HG03442 (cell line): ENCODE measurements at regions not wholly inside any gene's neighbourhood (a gene's known extent, or its start where the extent isn't known, plus 50 kb on each side); places are given as distances from the start of the nearest gene placed in this dataset.

Source experiments
- ATAC-seq: cut with Tn5 transposase; IDR thresholded peaks from one replicate; pipeline ENCODE4 v1.9.1; 2021; ENCODE audit warnings: mild to moderate bottlenecking, moderate library complexity; ENCODE audit not compliant: unreplicated experiment

DNA sequence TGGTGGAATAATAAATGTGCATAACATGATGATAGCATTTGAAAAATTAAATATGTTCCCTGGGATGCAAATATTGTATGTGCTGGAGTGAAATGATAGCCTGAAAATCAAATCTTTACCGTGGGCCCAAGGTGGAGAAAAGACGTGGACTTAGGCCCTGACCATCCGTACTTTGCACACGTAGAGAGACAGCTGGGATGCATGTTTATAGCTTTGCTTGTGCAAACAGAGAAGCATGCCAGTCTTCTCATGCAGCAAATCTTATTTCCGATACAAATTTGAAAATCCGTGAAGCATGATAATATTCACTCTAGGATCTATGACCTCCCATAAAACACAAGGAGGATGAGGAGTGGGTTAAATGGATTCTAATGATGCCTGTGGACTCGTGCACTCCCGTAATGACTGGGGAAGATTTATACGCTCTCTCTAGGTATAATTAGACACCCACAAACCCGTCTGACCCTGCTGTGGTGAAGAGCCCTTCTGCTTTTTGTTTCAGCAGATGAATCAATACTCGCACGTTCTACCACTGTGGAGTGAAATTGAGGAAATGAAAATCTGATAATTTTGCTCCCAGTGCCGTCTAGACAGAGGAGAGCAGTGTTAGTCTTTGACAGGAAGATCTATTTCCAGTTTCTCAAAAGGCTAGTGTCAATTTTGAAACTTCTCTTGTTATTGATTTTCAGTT is 810.3 kb upstream of the SALL3 start:
- ATAC-seq: no peak

DNA sequence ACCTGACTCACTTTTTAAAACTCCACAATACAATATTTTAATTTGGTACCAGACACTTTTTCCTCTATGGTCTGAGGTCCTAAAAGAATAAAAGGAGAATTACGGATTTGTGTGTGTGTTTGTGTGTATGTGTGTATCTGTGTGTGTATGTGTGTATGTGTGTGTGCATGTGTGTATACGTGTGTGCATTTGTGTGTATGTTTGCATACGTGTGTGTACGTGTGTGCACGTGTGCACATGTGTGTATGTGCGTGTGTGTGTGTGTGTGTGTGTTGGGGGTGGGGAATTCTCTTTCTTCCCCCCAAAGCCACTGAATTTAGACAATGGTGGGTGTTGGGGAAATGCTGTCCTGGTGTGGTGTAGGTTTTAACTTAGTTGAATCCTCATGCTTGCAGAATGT is 807.7 kb upstream of the SALL3 start:
- ATAC-seq: no peak

DNA sequence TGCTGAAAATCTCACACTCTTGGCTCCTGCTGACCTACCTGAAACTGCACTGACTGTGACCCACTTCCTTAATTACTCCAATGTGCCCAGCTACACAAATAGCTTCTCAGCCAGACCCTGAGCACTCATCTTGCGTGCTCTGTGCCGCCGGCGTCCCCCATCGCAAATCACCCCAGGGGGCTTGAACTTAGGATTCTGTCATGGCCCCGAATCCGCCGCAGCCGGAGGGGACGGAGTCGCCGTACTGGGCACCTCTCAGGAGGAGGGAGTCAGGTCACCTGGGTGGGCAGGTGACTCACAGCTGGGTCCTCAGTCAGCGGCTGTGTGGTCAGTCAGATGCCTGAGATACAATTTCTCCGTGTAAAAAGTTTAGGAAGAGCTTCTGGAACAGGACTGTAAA is 804.9 kb upstream of the SALL3 start:
- no peak for ATAC-seq

DNA sequence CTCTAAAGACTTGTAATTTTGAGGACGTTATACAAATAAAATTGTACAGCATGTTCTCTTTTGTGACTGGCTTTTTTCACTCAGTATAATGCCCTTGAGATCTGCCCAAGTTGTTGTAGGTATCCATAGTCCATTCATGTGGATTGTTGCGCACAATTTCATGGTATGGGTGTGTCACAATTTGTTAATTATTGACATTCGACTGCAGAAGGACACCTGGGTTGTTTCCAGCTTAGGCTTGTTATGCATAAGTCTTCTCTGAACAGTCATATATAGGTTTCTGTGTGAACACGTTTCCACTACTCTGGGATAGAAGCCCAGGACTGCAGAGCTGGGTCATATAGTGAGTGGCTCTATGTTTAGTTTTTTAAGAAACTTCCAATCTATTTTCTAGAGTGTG is 800.8 kb upstream of the SALL3 start:
- no peak for ATAC-seq

DNA sequence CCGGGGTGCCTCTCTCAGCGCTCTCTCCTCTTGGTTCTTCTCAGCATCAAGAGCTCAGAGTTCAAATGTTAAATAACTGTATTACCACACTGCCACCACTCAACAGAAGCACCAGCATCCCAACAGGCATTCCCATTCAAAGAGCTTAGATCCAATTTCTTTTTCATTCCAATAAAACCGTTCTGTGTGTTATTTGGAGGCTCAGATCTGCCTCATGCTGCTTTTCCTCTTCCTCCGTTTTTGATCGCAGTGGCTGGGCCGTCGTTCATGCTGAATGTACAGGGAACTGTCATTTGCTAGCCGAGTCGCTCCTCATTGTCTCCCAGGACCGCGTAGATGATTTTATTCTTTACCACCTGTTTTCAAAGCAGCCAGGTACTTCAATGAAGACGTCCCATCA is 798.9 kb upstream of the SALL3 start:
- ATAC-seq: no peak

DNA sequence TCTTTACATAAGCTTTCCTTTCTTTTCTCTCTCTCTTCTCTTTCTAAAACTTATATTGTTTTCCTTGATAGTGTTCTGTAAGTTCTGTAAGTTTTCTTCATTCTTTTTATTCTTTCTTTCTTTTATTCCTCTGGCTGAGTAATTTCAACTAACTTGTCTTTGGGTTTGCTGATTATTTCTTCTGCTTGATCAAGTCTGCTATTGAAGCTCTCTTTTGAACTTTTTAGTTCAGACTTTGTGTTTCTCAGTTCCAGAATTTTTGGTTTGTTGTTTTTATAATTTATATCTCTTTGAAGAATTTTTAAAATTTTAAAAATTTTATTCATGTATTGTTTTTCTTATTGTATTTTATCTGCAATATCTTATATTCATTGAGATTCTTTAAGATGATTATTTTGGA is 795.8 kb upstream of the SALL3 start:
- no peak for ATAC-seq

DNA sequence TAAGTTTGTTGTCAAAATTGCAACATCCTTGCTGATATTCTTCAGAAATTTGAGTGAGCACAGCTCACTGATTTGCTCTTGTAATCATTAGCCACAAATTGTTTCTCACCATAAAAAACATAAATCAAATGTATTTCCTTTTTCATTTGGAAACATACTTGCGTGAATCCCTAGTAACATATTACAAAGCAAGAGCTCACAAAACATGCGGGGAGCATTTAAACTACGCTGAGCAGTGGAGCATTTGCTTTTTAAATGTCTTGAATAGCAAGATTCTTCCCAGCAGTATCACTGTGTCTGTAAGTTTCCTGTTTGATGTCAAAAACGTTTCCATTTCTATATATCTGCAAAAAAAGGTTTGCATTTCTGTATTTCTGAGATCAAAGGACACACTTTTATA is 788.3 kb upstream of the SALL3 start:
- no peak for ATAC-seq

DNA sequence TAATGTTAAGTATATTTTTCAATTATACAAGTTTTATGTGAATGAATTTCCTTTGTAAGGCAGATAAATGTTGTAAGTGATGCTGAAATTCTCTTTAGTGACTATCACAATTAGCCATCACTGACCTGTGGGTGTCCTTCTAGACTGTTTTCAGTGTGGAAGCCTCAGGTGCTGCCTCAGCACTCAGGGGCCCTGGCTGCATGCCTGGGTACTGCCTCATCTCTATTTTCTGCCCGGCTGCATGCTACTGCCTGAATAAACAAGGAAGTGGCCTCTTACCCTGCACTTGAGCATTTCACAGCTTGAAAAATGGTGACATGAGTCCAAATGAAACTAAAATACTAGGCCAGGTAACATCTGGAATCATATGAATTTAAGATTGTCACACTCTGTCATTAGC is 787.6 kb upstream of the SALL3 start:
- no peak for ATAC-seq

DNA sequence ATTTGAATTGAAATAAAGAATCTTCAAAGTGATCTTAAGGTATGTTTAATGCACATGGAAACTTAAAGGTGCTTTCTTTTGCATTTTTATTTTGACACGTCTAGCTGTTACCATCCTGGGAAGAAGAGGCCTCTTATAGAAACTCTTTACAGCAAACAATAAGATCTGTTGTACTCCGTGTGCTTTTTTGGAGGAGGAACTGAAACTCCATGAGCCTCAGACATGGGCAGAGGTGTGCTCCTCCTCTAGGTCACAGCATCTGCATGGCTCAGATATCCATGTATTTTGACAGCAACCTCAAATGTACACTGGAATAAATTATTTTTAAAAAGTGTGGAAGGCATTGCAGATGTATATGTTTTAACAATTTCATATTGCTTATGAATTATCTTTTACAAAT is 783.3 kb upstream of the SALL3 start:
- ATAC-seq: no peak

DNA sequence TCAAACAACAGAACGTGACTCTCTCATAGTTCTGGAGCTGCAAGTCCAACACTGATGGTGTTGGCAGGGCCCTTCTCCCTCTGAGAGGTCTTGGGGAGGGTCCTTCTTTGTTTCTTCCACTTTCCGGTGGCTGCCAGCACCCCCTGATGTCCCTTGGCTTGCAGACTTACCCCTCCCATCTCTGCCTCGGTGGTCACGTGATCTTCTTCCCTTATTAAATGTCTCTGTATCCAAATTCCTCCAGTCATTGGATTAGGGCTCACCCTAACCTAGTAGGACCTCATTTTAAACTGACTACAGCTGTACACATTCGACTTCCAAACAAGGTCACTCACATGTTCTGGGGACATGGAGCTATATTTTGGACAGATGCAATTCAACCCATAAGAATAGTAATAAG is 780.6 kb upstream of the SALL3 start:
- no peak for ATAC-seq

DNA sequence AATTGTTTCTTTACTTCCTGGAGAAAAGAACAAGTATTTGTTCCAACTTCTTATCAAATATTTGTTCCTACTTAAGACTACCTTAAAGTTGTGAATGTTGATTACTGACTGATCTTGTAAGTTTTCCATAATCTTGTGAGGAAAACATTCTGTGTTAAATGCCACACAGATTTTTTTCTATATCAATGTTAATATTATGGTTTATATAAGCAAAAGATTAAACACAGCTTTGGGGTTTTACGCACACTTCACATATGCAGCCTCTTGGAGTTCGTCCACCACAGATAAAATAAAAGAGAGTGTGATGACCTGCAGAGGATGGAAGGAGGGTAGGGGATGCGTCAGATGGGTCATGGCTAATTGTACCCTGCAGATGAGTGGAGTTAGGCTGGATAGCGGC is 780.0 kb upstream of the SALL3 start:
- ATAC-seq: no peak

DNA sequence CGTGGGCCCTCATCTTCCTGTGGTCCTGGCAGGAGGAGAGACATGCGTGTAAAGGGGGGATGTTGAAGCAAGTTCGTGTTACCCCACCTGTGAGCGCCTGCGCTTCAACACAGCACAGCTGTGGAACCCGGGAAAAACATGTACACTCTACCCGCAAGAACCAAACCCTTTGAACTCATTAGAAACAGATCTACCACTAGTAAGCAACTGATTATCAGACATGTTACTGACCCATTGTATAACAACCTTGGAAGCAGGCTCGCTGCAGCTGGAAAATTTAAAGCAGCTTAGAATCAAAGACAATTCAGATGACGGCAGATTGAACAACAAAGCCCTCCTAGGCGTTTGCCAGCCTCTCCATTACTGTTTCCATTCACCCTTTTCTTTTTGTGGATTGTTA is 771.7 kb upstream of the SALL3 start:
- no peak for ATAC-seq

DNA sequence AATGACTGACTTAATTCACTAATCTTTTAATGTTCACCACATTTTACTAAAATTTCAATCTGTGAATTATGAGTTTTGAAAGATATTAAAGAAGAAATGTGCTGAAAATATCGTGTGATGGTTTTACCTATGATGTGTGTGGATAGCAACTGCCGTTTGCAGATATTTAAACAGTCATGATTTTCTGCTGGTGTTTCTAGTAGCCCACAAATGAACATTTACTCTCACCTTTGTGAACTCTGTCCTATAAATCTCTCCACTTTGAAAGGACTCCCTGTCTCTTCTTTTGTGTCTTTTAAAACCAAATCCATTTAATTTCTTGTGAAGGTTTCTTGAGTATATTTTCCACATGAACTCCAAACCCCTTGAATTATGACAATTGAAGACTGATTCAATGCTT is 771.2 kb upstream of the SALL3 start:
- no peak for ATAC-seq

DNA sequence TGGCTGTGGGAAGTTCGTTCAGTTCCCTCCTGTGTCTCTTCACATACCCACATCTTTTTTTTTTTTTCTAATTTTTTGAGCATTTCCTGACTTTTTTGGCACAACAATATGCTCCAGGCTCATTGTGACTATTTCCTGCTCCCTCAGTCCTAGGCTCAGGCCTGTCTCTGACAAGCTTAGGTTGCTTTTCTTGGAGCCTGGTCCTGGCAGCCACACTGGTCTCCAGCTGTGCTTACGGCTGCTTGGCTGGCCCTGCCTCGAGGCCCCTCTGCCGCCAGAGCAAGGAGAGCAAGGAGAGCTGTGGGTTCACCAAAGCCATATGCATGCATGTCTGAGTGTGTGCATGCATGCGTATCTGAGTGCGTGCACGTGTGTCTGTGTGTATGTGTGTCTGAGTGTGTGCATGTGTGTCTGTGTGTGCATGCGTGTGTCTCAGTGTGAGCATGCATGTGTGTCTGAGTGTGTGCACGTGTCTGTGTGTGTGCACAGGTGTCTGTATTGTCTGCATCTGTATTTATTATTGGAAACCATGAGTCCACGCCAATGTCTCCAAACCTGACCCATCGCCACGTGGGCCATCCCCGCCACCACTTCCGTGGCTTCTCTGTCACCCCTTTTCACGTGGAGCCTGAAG is 766.1 kb upstream of the SALL3 start:
- no peak for ATAC-seq

DNA sequence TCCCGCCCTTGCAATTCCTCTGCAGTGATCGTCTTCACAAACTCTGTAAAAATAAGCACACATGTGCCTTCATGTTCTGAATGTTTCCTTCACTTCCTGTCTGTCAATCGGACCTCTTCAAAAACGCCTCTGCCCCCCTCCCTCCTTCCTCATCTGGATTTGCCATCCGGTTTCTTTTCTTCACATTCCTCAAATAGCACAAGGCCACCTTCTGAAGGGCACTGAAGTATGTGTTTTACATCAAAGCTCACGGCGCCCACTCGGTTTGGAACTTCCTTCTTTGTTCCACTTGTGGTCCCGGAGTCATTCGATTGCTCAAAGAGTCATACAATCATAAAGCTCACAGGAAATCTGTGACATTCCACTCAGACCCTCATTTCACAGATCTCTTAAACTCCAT is 758.1 kb upstream of the SALL3 start:
- no peak for ATAC-seq

DNA sequence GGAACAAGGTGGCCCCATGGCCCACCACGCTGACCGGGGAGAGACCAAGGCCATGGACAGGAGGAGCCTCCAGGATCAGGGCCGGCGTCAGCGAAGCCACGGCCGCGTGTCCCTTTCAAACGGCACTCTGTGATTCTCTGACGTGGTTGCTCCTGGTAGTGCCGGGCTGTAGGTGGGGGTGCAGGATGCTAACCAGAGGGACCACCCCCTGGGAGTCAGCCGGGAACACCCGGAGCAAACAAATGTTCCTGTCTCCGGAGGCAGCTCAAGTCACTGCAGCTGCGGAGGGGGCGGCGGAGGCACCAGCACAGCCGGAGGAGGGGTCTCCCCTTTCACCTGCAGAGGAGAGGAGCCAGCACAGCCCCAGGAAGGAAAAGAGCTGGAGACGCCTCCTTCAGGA is 750.6 kb upstream of the SALL3 start:
- no peak for ATAC-seq

DNA sequence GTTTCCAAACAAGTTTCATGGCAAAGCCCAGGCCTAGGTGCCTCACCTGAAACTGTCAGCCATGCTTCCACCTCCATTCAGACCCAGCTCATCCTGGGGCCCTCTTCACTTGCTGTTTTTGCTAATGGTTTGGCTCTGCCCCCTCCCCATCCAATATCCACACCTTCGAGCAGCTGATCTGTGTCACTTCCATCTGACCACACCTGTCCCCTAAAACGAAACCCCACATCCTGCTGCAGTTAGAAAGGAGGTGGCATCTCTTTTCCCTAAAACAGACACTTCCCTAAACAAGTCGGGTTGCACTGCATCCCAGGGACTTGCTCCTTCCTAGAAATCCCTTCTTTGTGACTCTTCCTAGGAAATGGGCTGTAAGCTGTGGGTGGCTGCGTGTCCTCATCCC is 748.7 kb upstream of the SALL3 start:
- no peak for ATAC-seq

DNA sequence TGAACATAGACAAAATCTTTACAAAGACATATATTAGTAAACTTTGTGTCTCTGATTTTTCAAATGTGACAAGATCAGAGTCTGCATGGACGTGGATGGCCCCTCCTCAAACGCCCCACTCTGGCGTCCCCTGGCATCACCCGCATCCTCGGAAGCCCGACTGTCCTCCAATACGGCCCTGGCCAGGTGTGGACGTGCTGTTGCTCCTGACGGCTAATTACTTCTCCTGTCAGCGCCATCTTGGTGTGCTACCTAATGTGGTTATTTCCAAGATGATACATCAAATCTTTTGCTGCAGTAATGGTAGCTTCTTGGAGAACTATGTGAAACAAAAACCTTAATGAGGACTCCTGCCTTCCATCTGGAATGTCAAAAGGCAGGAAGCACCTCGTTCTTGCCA is 747.4 kb upstream of the SALL3 start:
- ATAC-seq: no peak

DNA sequence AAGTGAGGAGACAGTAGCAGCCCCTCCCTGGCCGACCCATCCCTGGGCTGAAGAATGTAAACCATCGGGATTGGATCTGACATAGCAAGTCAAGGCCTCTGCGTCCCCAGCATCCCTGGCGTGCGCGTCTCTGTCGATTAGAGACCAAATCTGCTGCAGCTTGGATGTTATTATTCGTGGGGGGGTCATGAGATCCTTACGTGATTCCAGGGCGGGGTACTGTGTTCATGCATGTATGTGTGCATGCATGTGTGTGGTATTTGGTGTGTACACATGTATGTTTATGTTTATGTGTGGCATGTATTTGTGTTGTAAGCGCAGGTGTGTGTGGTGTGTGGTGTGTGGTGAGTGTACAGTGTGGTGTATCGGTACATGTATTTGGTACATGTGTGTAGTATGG is 741.8 kb upstream of the SALL3 start:
- no peak for ATAC-seq

DNA sequence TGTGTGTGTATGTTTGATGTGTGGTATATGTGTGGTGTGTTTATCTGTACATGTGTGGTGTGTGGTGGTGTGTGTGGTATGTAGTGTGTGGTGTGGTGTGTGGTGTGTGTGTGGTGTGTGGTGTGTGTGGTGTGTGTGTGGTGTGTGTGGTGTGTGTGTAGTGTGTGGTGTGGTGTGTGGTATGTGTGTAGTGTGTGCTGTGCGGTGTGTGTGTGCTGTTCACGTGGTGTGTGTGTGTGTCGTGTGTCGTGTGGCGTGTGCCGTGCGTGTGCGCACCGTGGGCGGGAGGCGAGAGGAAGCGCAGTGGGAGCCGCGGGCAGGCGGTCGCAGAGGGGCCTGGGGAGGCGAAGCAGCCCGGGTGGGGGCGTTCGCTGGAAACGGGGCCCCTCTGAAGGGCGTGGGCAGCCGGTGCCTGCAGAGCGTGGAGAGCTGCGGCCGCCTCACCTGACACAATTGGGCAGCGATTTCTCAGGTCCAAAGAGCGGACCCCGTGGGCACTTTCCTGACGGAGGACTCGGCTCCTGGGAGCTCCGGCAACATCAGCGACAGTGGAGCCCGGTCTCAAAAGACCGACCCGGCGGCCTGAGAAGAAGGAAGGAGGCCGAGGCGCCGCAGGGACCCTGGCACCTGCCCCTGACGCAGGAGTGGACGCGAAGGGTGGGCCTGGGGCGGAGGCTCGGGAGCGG is 741.1 kb upstream of the SALL3 start:
- no peak for ATAC-seq

DNA sequence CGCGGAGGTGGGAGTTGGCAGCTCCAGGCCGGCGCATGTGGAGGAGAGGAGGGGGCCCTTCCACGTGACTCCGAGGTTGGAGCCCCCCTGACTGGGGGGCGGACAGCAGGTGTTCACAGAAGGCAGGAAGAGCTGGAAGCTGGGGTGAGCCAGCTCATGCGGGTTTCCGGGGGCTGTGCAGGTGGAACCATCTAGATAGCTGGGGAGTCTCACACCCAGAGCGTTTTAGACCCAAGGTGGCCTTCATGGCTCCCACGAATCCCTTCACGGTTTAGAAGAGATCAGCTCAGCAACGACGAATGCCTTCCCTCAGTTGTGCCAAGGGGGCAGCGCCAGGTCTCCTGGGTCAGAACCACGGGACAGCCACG is 740.5 kb upstream of the SALL3 start:
- ATAC-seq: no peak

DNA sequence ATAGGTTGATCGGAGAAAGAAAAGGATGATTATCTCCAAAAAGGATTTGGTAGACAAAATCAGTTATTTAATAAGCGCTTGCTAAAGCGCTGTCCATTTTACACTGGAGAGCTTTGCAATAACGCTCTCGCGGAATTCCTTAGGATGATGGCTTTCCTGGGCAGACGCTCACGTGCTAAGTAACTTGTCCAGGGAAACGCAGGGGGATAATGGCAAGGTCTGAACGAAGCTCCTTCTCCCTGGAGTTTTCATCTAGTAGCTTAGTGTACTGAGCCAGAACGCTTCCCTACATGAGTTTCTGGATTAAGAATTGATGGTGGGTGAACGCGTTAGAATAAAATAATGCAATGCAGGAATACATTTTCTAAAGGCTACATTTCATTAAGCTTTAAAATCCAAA is 739.5 kb upstream of the SALL3 start:
- no peak for ATAC-seq
